ENCODE measurements at regions not wholly inside any gene's neighbourhood (a gene's known extent, or its start where the extent isn't known, plus 50 kb on each side); places are given as distances from the start of the nearest gene placed in this dataset.
"Not testable (repeated sequence)": the region's sequence is repeated elsewhere in the genome, so short reads cannot be mapped to it uniquely, and the experiment has no call there.

GRCh38 chr5:92560698-92561401 lies 1020.2 kb downstream of the NR2F1-AS1 start:
- DNase-seq (ENCODE audit: low spot score) = peak; percentile 20

GRCh38 chr5:92559781-92560180 lies 1021.2 kb downstream of the NR2F1-AS1 start:
- no peak for DNase-seq (ENCODE audit: low spot score)

GRCh38 chr5:92559331-92559730 lies 1021.7 kb downstream of the NR2F1-AS1 start:
- DNase-seq (ENCODE audit: low spot score) = no peak

- DNase-seq (ENCODE audit: low spot score) = no peak
Observed at GRCh38 chr5:92556747-92557146, 1024.3 kb downstream of the NR2F1-AS1 start.

- DNase-seq (ENCODE audit: low spot score) = peak; percentile 16
Observed at GRCh38 chr5:92554447-92555085, 1026.5 kb downstream of the NR2F1-AS1 start.

GRCh38 chr5:92553326-92553725 lies 1027.7 kb downstream of the NR2F1-AS1 start:
- no peak for DNase-seq (ENCODE audit: low spot score)

- DNase-seq (ENCODE audit: low spot score) = no peak
Observed at GRCh38 chr5:92552206-92553160, 1028.5 kb downstream of the NR2F1-AS1 start.

- DNase-seq (ENCODE audit: low spot score) = no peak
Observed at GRCh38 chr5:92548346-92548745, 1032.7 kb downstream of the NR2F1-AS1 start.

GRCh38 chr5:92544596-92544995 lies 1036.4 kb downstream of the NR2F1-AS1 start:
- no peak for DNase-seq (ENCODE audit: low spot score)

GRCh38 chr5:92544036-92544435 lies 1037.0 kb downstream of the NR2F1-AS1 start:
- DNase-seq (ENCODE audit: low spot score) = no peak

GRCh38 chr5:92543201-92543600 lies 1037.8 kb downstream of the NR2F1-AS1 start:
- no peak for DNase-seq (ENCODE audit: low spot score)

- DNase-seq (ENCODE audit: low spot score) = not testable (repeated sequence)
Observed at GRCh38 chr5:92542017-92542416, 1039.0 kb downstream of the NR2F1-AS1 start.

- no peak for DNase-seq (ENCODE audit: low spot score)
Observed at GRCh38 chr5:92527311-92528078, 1053.5 kb downstream of the NR2F1-AS1 start.

GRCh38 chr5:92525131-92525530 lies 1055.9 kb downstream of the NR2F1-AS1 start:
- DNase-seq (ENCODE audit: low spot score) = no peak

- DNase-seq (ENCODE audit: low spot score) = no peak
Observed at GRCh38 chr5:92519811-92520632, 1061.0 kb downstream of the NR2F1-AS1 start.

GRCh38 chr5:92518318-92518904 lies 1062.6 kb downstream of the NR2F1-AS1 start:
- DNase-seq (ENCODE audit: low spot score) = peak; percentile 74

GRCh38 chr5:92514896-92515295 lies 1066.1 kb downstream of the NR2F1-AS1 start:
- DNase-seq (ENCODE audit: low spot score) = no peak

GRCh38 chr5:92513067-92513466 lies 1068.0 kb downstream of the NR2F1-AS1 start:
- DNase-seq (ENCODE audit: low spot score) = no peak

GRCh38 chr5:92508271-92508670 lies 1072.7 kb downstream of the NR2F1-AS1 start:
- no peak for DNase-seq (ENCODE audit: low spot score)

- no peak for DNase-seq (ENCODE audit: low spot score)
Observed at GRCh38 chr5:92505925-92506324, 1075.1 kb downstream of the NR2F1-AS1 start.

All from iPS-NIHi11 (cell line).